Osteoblast (primary cell): ENCODE measurements at regions not wholly inside any gene's neighbourhood (a gene's known extent, or its start where the extent isn't known, plus 50 kb on each side); places are given as distances from the start of the nearest gene placed in this dataset.
A peak's percentile ranks its signal among the peaks of the same experiment; 100 is the strongest.

Experiments
- DNase-seq: peaks from one replicate; pipeline ENCODE4 v3.0.0; 2011; ENCODE audit warnings: low spot score, mixed read lengths; ENCODE audit not compliant: insufficient read length; ENCODE audit errors: missing footprints
- H2AFZ ChIP-seq: 2 replicates; pipeline ENCODE4 v1.6.0; 2011; ENCODE audit warnings: mild to moderate bottlenecking, low read length
- H3K27ac ChIP-seq: 2 replicates; pipeline ENCODE4 v1.5.1; 2011; ENCODE audit warnings: mild to moderate bottlenecking, low read depth, low read length, moderate library complexity
- H3K27me3 ChIP-seq: 2 replicates; pipeline ENCODE4 v1.6.0; 2012; ENCODE audit warnings: mild to moderate bottlenecking, control low read depth, inconsistent platforms, low read length, moderate library complexity; ENCODE audit not compliant: insufficient read depth
- H3K36me3 ChIP-seq: 2 replicates; pipeline ENCODE4 v1.5.1; 2011; ENCODE audit warnings: mild to moderate bottlenecking, low read length, control low read depth, moderate library complexity; ENCODE audit not compliant: insufficient read depth
- H3K4me1 ChIP-seq: 2 replicates; pipeline ENCODE4 v1.5.1; 2011; ENCODE audit warnings: mild to moderate bottlenecking, low read length, control low read depth, moderate library complexity; ENCODE audit not compliant: insufficient read depth
- H3K4me2 ChIP-seq: 2 replicates; pipeline ENCODE4 v1.6.0; 2011; ENCODE audit warnings: mild to moderate bottlenecking, low read length; ENCODE audit not compliant: insufficient read depth
- H3K4me3 ChIP-seq: fragments of 200-600 bp; sonication (generic); 3 replicates; pipeline ENCODE4 v1.5.1; 2012; ENCODE audit warnings: mild to moderate bottlenecking, low read length, inconsistent platforms; ENCODE audit not compliant: insufficient read depth
- H3K79me2 ChIP-seq: 2 replicates; pipeline ENCODE4 v1.6.0; 2012; ENCODE audit warnings: mild to moderate bottlenecking, low read length, control low read depth, inconsistent platforms; ENCODE audit not compliant: insufficient read depth
- H3K9me3 ChIP-seq: 2 replicates; pipeline ENCODE4 v1.5.1; 2011; ENCODE audit warnings: low read depth, low read length, control low read depth
- H4K20me1 ChIP-seq: 2 replicates; pipeline ENCODE4 v1.6.0; 2012; ENCODE audit warnings: mild to moderate bottlenecking, low read length, control low read depth; ENCODE audit not compliant: insufficient read depth
- TF ChIP-seq, protein P1 (sequence below): IDR thresholded peaks from 2 replicates; pipeline ENCODE4 v1.5.1; 2011; ENCODE audit warnings: mild to moderate bottlenecking, low read depth, low read length, moderate library complexity; ENCODE audit errors: extremely low read depth

GRCh38 chr2:239650674-239651073 is 249.9 kb upstream of the HDAC4 start:
- H3K4me2 ChIP-seq: no peak overlapping the region
- DNase-seq: no peak

GRCh38 chr2:239649309-239649708 is 248.5 kb upstream of the HDAC4 start:
- DNase-seq: peak; percentile 15
- H3K79me2 ChIP-seq: no peaks in the 10 kb centered on the region
- TF ChIP-seq, protein P1, sequence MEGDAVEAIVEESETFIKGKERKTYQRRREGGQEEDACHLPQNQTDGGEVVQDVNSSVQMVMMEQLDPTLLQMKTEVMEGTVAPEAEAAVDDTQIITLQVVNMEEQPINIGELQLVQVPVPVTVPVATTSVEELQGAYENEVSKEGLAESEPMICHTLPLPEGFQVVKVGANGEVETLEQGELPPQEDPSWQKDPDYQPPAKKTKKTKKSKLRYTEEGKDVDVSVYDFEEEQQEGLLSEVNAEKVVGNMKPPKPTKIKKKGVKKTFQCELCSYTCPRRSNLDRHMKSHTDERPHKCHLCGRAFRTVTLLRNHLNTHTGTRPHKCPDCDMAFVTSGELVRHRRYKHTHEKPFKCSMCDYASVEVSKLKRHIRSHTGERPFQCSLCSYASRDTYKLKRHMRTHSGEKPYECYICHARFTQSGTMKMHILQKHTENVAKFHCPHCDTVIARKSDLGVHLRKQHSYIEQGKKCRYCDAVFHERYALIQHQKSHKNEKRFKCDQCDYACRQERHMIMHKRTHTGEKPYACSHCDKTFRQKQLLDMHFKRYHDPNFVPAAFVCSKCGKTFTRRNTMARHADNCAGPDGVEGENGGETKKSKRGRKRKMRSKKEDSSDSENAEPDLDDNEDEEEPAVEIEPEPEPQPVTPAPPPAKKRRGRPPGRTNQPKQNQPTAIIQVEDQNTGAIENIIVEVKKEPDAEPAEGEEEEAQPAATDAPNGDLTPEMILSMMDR: no peak
- no peak overlapping the region for H3K4me3 ChIP-seq
- H2AFZ ChIP-seq: no peak overlapping the region
- H3K9me3 ChIP-seq: no peaks in the 10 kb centered on the region
- H3K36me3 ChIP-seq: no peaks in the 10 kb centered on the region
- no peaks in the 10 kb centered on the region for H3K27me3 ChIP-seq
- H3K4me2 ChIP-seq: no peak overlapping the region
- no peak overlapping the region for H3K27ac ChIP-seq
- no peaks in the 10 kb centered on the region for H3K4me1 ChIP-seq
- no peaks in the 10 kb centered on the region for H4K20me1 ChIP-seq

More at GRCh38 chr2:239650674-239651073, 249.9 kb upstream of the HDAC4 start:
- H3K4me3 ChIP-seq: no peak overlapping the region
- no peaks in the 10 kb centered on the region for H3K36me3 ChIP-seq
- no peaks in the 10 kb centered on the region for H4K20me1 ChIP-seq
- no peaks in the 10 kb centered on the region for H3K9me3 ChIP-seq
- TF ChIP-seq, protein P1: no peak
- H3K79me2 ChIP-seq: no peaks in the 10 kb centered on the region
- no peaks in the 10 kb centered on the region for H3K4me1 ChIP-seq
- H3K27ac ChIP-seq: no peak overlapping the region
- no peak overlapping the region for H2AFZ ChIP-seq
- no peaks in the 10 kb centered on the region for H3K27me3 ChIP-seq

DNA sequence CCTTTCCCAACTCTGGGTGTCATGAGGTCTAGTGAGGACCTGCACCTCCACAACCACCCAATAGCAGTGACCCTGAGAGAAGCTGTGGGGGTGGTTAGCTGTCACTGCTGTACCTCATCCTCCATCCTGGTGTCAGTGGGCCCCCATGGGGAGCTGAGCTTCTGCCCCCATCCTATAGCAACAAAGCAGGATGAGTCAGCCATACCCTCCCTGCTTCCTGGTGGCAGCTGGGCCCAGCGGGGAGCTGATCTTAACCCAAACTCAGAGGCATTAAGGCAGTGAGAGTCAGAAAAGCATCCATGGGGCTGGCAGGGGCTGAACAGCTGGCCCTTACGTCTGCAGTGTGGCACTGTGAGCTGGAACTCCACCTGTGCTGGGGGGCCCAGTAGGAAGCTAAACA is 247.8 kb upstream of the HDAC4 start:
- no peak overlapping the region for H3K27ac ChIP-seq
- H3K9me3 ChIP-seq: no peaks in the 10 kb centered on the region
- H3K27me3 ChIP-seq: no peaks in the 10 kb centered on the region
- H3K79me2 ChIP-seq: no peaks in the 10 kb centered on the region
- TF ChIP-seq, protein P1: no peak
- H3K4me3 ChIP-seq: no peak overlapping the region
- no peak for DNase-seq
- no peaks in the 10 kb centered on the region for H4K20me1 ChIP-seq
- H2AFZ ChIP-seq: no peak overlapping the region
- H3K4me2 ChIP-seq: no peak overlapping the region
- H3K36me3 ChIP-seq: no peaks in the 10 kb centered on the region
- no peaks in the 10 kb centered on the region for H3K4me1 ChIP-seq

DNA sequence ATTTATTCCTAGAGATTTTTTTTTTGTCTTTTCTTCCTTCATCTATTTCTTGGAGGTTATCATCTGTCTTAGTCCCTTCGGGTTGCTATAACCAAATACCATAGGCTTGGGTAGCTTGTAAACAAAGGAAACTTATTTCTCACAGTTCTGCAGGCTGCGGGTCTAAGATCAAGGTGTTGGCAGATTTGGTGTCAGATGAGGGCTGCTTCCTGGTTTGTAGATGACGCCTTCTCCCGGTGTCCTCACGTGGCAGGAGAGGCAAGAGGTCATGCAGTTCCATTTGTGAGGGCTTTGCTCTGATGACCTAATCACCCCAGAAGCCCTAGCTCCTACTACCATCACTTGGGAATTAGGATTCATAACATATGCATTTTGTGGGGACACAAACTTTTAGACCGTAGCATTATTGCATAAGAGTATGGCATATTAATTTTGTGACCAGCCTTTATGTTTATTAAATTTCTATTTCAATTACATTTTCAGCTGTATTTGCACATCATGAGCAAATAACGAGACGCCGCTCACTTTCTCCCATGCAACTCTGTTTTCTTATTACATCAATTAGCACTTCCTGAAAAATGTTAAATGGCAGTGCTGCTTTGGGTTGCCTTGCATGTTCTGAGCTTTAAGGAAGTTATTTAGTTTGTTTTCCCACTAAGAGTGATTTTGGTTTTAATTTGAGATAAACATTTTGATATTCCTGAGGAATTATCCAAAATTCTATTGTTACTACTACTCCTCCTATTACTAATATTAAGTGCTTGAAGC is 246.4 kb upstream of the HDAC4 start:
- Histone ChIP-seq H2AFZ (no peak overlapping the region), H3K27ac (no peak overlapping the region), H3K4me1 (no peaks in the 10 kb centered on the region), H3K79me2 (no peaks in the 10 kb centered on the region), H3K9me3 (no peaks in the 10 kb centered on the region), H4K20me1 (no peaks in the 10 kb centered on the region), H3K27me3 (no peaks in the 10 kb centered on the region), H3K4me2 (no peak overlapping the region), H3K4me3 (no peak overlapping the region), H3K36me3 (no peaks in the 10 kb centered on the region)
- peak; percentile 6 for DNase-seq
- TF ChIP-seq, protein P1: no peak
